ENCODE measurements at regions not wholly inside any gene's neighbourhood (a gene's known extent, or its start where the extent isn't known, plus 50 kb on each side); places are given as distances from the start of the nearest gene placed in this dataset.

DNA sequence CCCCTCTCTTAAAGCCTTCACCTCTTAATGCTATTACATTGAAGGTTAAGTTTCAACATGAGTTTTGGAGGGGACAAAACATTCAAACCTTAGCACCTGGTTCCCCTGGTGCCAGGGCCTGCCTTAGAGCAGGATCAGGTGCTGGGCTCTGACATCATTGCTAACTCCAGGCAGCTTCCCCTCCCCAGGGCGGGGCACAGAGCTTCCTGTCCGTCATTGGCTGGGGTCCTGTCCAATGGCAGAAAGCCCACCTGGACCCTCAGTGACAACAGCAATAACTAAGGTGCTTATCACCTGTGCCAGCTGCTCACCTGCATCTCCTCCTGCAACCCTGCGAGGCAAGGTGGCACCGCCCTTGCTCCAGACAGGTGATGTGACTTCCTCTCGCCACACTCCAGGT lies 177.4 kb downstream of the NSG2 start:
- ChIA-PET POLR2A (no interaction called here), CTCF (no interaction called here)
- Mint-ChIP-seq H3K36me3 (ENCODE audit: low read depth) (no peaks in the 10 kb centered on the region), H3K4me3 (no peak overlapping the region), H3K27ac (no peak overlapping the region), H3K27me3 (ENCODE audit: low read depth) (no peaks in the 10 kb centered on the region), H3K9me3 (ENCODE audit: insufficient read depth) (no peaks in the 10 kb centered on the region), H3K4me1 (ENCODE audit: low read depth) (no peaks in the 10 kb centered on the region)
- DNase-seq, result no peak
- no peak for ATAC-seq

DNA sequence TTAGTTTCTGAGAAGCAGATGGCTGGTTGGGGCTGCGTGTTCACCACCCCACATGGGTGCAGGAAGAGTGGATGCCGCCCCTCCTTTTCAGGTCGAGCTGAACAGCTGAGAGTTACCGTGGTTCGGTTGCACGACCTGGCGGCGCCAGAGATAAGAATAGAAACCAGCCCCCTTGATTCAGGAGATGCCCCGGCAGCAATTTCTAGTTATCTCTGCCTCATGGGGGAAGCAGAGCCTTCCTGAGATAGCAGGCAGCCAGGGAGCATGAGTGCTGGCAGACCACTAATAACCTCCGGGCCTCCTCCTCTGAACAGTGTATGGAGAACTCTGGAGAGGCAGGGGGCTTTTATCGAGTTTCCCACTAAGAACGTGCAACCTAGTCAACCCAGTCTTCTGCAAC lies 177.8 kb downstream of the NSG2 start:
- ChIA-PET CTCF (no interaction called here), POLR2A (no interaction called here)
- Mint-ChIP-seq H3K36me3 (ENCODE audit: low read depth) (no peaks in the 10 kb centered on the region), H3K27ac (no peak overlapping the region), H3K27me3 (ENCODE audit: low read depth) (no peaks in the 10 kb centered on the region), H3K4me1 (ENCODE audit: low read depth) (no peaks in the 10 kb centered on the region), H3K9me3 (ENCODE audit: insufficient read depth) (no peaks in the 10 kb centered on the region), H3K4me3 (no peak overlapping the region)
- DNase-seq (no peak), ATAC-seq (no peak)

DNA sequence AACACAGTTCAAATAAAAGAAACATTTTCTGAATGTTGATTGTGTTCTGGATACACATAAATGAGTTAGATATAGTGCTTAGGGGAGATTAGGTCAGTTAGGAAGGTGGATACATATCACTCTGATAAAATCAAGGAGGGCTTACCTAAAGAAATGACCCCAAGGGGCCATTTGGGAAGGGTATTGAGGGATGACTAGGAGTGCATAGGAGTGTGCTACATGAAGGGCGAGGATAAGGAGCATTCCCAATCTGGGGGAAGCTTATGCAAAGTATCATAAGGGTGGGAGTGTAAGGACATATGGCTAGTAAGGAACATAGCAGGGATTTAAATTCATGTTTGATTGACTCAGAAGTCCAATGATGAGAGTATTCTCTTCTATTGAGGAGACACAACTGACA lies 183.6 kb downstream of the NSG2 start:
- no peak overlapping the region for H3K27ac Mint-ChIP-seq
- ChIA-PET CTCF (no interaction called here), POLR2A (no interaction called here)

DNA sequence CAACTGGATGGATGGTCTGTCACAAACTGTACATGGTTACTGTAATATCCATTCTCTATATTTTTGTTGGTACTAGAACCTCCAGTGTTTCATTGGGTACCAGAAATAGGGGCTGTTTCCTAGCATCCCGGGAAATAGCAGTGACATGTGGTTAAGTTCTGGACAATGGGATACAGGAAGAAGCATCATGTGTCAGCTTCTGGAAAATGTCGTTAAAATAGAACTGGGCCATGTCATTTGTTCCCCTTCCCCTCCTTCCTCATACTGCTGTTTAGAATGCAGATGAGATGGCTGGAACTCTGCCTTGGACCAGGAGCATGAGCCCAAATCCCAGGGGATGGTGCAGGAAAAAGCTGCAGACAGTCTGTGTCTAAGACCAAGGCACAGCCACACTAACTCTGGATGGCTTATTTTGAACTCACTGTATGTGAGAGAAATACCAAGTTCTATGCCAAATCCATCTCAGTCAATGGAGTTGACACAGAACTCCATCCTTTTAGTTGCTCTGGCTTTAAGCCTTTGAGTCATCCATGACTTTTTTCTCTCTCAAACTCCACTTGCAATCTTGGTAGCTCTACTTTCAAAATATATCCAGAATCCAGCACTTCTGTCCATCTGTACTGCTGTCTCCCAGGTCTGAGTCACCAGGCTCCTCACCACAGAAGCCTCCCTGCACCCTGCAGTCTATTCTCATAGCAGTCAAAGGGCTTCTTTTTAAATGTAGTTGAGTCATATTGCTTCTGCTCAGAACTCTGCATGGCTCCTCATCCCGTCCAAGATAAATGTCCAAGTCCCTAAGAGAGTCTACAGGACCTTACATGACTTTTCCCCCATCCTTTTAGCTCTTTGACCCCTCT lies 184.2 kb downstream of the NSG2 start:
- H3K4me1 Mint-ChIP-seq (ENCODE audit: low read depth), result no peaks in the 10 kb centered on the region
- H3K4me3 Mint-ChIP-seq, result no peak overlapping the region
- no peaks in the 10 kb centered on the region for H3K27me3 Mint-ChIP-seq (ENCODE audit: low read depth)
- no peaks in the 10 kb centered on the region for H3K36me3 Mint-ChIP-seq (ENCODE audit: low read depth)
- ATAC-seq (no peak), DNase-seq (no peak)
- no peak overlapping the region for H3K27ac Mint-ChIP-seq
- CTCF ChIA-PET, result no interaction called here
- no peaks in the 10 kb centered on the region for H3K9me3 Mint-ChIP-seq (ENCODE audit: insufficient read depth)
- POLR2A ChIA-PET, result no interaction called here

More for the DNA sequence above, 183.6 kb downstream of the NSG2 start:
- H3K4me1 Mint-ChIP-seq (ENCODE audit: low read depth), result no peaks in the 10 kb centered on the region
- DNase-seq (no peak), ATAC-seq (no peak)
- no peaks in the 10 kb centered on the region for H3K9me3 Mint-ChIP-seq (ENCODE audit: insufficient read depth)
- no peaks in the 10 kb centered on the region for H3K27me3 Mint-ChIP-seq (ENCODE audit: low read depth)
- H3K36me3 Mint-ChIP-seq (ENCODE audit: low read depth), result no peaks in the 10 kb centered on the region
- H3K4me3 Mint-ChIP-seq, result no peak overlapping the region

DNA sequence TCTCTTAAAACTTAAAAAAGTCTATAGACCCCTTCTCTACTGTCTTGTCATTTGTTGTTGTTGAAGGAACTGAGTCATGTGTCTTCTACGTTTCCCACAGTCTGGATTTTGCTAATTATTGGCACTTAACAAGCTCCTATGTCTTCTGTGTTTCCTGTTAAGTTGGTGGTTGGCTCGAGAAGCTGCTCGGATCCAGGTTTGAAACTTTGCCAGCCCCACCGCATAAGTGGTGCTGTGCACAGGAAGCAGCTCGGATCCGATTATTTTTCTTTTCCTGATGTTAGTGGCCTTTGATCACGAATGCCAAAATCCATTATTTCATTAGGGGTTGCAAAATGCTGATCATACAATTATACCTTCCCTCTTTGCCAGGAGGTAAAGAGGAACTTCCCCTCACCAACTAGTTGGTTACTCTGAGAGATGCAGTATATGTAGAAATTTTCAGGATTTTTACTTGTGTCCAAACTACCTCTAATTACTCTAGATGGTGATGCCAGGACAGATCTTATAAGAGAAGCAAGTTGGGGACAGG lies 186.5 kb downstream of the NSG2 start:
- no peak overlapping the region for H3K4me3 Mint-ChIP-seq
- ATAC-seq (no peak), DNase-seq (no peak)
- ChIA-PET POLR2A (no interaction called here), CTCF (no interaction called here)
- H3K27me3 Mint-ChIP-seq (ENCODE audit: low read depth), result no peaks in the 10 kb centered on the region
- H3K4me1 Mint-ChIP-seq (ENCODE audit: low read depth), result no peaks in the 10 kb centered on the region
- no peak overlapping the region for H3K27ac Mint-ChIP-seq
- no peaks in the 10 kb centered on the region for H3K36me3 Mint-ChIP-seq (ENCODE audit: low read depth)
- H3K9me3 Mint-ChIP-seq (ENCODE audit: insufficient read depth), result no peaks in the 10 kb centered on the region

DNA sequence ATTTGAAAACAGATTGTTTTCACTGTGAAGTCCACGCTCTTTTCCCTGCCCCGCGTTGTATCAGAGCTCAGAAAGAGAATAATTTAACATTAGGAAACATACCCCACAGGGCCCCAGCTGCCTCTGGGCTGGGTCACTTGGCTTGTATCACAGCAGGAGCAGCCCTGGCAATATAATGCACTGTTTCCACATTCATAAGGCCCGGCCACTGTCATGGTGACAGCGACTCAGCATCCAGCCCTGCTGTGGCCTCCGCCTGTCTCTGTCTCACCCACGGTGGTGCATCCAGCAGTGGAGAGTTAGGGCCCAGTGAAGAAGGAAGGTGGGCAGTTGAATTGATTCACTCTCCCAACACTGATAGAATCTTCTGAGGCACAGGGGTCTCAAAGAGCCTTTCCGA lies 188.9 kb downstream of the NSG2 start:
- Mint-ChIP-seq H3K9me3 (ENCODE audit: insufficient read depth) (no peaks in the 10 kb centered on the region), H3K27ac (no peak overlapping the region), H3K4me1 (ENCODE audit: low read depth) (no peaks in the 10 kb centered on the region), H3K4me3 (no peak overlapping the region), H3K36me3 (ENCODE audit: low read depth) (no peaks in the 10 kb centered on the region), H3K27me3 (ENCODE audit: low read depth) (no peaks in the 10 kb centered on the region)
- CTCF ChIA-PET, result no interaction called here
- ATAC-seq, result no peak
- DNase-seq, result no peak
- POLR2A ChIA-PET, result no interaction called here

DNA sequence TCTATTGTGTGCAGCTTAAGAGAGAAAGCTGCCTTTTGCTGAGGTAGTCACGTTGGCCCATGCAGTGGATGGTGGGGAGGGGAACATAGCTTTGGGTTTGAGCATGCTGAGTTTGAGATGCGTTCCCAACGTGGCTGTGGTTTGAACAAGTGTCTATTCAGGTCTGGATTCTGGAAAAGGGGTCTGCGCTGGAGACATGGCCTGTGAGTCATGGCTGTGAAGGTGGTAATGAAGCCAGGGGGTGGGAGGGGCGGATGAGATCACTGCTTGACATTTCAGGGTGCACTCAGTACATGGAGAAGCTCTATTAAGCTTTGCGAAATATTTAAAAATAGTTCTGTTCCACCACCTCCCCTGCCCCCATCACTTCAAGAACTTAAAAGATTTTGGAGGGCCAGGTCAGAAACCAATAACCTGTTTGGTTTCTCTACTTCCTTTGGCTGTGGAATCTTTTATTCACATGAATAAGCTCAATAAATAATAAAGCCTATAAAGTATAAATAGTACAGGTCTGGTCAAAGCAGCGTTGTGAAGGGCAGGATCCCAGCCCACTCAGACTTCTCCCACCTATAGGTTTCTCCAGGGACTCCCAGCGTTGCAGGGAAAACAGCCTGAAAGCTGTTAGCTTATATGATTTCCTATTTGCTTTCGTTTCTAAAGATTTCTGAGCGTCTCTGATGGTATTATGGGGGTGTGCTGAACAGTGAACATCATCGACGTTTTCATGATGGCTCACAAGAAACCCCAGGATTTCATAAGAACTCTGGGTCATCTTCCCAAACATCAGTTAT lies 189.9 kb downstream of the NSG2 start:
- Mint-ChIP-seq H3K9me3 (ENCODE audit: insufficient read depth) (no peaks in the 10 kb centered on the region), H3K4me1 (ENCODE audit: low read depth) (no peaks in the 10 kb centered on the region), H3K4me3 (no peak overlapping the region), H3K27ac (no peak overlapping the region), H3K27me3 (ENCODE audit: low read depth) (no peaks in the 10 kb centered on the region), H3K36me3 (ENCODE audit: low read depth) (no peaks in the 10 kb centered on the region)
- ChIA-PET CTCF (no interaction called here), POLR2A (no interaction called here)
- DNase-seq (no peak), ATAC-seq (no peak)

DNA sequence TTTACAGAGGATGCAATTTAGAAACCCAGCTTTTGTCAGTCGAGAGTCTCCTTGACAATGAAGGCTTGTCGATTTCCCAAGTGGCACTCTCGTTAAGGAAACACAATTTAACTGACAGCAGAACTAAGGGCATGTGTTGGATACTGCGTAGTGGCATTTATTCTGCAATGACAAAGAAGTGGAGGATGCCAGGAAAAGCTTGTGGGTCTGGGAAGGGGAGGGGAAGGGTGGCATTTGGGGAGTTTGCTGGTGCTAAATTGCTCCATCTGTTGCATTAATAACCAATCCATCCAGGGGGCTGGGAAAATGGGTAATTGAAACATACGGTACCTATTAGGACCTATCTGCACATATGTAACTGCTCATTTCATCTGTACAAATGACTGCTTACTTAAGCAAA lies 190.6 kb downstream of the NSG2 start:
- ChIA-PET POLR2A (no interaction called here), CTCF (no interaction called here)
- H3K27ac Mint-ChIP-seq, result no peak overlapping the region
- H3K9me3 Mint-ChIP-seq (ENCODE audit: insufficient read depth), result no peaks in the 10 kb centered on the region
- no peaks in the 10 kb centered on the region for H3K4me1 Mint-ChIP-seq (ENCODE audit: low read depth)
- DNase-seq (no peak), ATAC-seq (no peak)
- H3K27me3 Mint-ChIP-seq (ENCODE audit: low read depth), result no peaks in the 10 kb centered on the region
- no peak overlapping the region for H3K4me3 Mint-ChIP-seq
- H3K36me3 Mint-ChIP-seq (ENCODE audit: low read depth), result no peaks in the 10 kb centered on the region

DNA sequence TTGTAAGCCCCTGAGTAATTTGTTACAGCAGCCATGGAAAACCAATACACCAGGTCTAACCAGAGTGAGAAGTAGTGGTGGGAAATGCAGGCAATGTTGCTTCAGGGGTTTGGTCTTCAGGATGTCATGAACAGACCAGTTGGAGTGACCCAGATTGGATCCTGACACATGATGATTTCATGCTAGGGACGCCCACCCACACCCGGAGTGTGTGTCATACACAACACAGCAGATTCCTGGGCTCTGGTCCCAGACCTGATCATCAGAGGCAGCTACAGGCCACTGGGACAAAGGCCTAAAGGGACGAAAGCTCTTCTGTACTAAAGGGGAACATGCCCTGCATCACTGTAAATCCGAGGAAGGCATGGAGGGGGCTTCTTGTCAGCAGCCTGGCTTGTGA lies 194.2 kb downstream of the NSG2 start:
- no peaks in the 10 kb centered on the region for H3K36me3 Mint-ChIP-seq (ENCODE audit: low read depth)
- POLR2A ChIA-PET, result no interaction called here
- H3K27me3 Mint-ChIP-seq (ENCODE audit: low read depth), result no peaks in the 10 kb centered on the region
- CTCF ChIA-PET, result no interaction called here
- no peaks in the 10 kb centered on the region for H3K4me1 Mint-ChIP-seq (ENCODE audit: low read depth)
- no peak overlapping the region for H3K4me3 Mint-ChIP-seq
- H3K27ac Mint-ChIP-seq, result no peak overlapping the region
- H3K9me3 Mint-ChIP-seq (ENCODE audit: insufficient read depth), result no peaks in the 10 kb centered on the region
- ATAC-seq, result no peak
- no peak for DNase-seq

DNA sequence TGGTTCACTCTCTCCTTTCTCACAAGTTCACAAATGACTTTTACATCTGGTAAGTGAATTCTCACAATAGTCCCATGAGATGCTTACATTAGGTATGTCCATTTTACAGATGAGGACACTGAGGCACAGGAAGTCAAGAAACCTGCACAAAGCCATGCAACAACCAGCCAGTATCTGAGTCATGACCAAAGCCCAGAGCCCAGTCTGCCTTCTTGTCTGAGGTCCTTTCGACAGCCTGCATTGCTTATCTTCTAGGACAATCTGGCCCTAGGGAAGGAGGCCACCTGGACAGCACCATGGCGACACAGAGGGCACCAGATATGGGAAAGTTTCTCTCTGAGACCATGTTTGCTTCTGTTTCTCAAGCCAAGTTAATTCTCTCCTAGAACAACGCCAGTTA lies 197.1 kb downstream of the NSG2 start:
- no peaks in the 10 kb centered on the region for H3K9me3 Mint-ChIP-seq (ENCODE audit: insufficient read depth)
- no peak for DNase-seq
- no peaks in the 10 kb centered on the region for H3K36me3 Mint-ChIP-seq (ENCODE audit: low read depth)
- H3K4me3 Mint-ChIP-seq, result no peak overlapping the region
- no peak overlapping the region for H3K27ac Mint-ChIP-seq
- ATAC-seq, result no peak
- H3K4me1 Mint-ChIP-seq (ENCODE audit: low read depth), result no peaks in the 10 kb centered on the region
- ChIA-PET POLR2A (no interaction called here), CTCF (no interaction called here)
- no peaks in the 10 kb centered on the region for H3K27me3 Mint-ChIP-seq (ENCODE audit: low read depth)

DNA sequence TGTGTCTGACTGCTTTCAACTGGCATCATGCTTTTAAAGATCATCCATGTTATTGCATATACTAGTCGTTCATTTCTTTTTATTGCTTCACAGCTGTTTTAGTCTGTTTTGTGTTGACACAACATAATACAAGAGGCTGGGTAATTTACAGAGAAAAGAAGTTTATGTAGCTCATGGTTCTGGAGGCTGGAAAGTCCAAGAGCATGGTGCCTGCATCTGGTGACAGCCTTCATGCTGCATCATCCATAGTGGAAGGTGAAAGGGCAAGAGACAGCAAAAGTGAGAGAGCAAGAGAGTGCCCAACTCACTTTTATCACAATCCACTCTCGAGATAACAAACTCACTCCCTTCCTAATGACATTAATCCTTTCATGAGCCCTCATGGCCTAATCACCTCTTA lies 198.4 kb downstream of the NSG2 start:
- POLR2A ChIA-PET, result no interaction called here
- Mint-ChIP-seq H3K4me3 (no peak overlapping the region), H3K9me3 (ENCODE audit: insufficient read depth) (no peaks in the 10 kb centered on the region), H3K36me3 (ENCODE audit: low read depth) (no peaks in the 10 kb centered on the region), H3K4me1 (ENCODE audit: low read depth) (no peaks in the 10 kb centered on the region), H3K27me3 (ENCODE audit: low read depth) (no peaks in the 10 kb centered on the region), H3K27ac (no peak overlapping the region)
- CTCF ChIA-PET, result no interaction called here
- ATAC-seq (no peak), DNase-seq (no peak)

DNA sequence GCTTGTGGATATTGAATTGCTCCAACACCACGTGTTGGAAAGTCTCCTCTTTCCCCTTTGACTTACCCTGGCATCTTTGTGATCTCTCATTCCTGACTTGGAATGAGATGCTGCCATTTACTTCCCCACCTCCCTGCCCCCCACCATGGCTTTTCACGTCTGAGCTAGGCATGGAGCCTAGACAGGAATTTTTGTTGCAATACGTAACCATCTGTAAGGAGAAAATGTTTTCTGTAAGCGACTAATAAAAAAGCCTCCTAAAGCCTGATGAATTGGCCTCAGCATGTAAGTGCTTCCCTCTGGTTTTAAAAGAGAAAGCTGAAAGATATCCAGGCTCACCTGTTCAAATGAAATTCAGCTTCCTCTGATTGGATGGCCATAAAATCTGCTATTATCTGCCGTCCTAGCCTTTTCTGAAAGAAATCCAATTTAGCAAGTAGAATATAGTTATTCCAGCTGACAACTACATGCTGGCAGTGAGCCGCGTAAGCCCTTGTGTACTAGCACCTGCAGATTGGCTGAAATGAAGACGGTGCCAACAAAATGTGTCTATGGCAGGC lies 200.1 kb downstream of the NSG2 start:
- no peak for DNase-seq
- no peaks in the 10 kb centered on the region for H3K4me1 Mint-ChIP-seq (ENCODE audit: low read depth)
- H3K27me3 Mint-ChIP-seq (ENCODE audit: low read depth), result no peaks in the 10 kb centered on the region
- POLR2A ChIA-PET, result no interaction called here
- CTCF ChIA-PET, result no interaction called here
- H3K9me3 Mint-ChIP-seq (ENCODE audit: insufficient read depth), result no peaks in the 10 kb centered on the region
- no peak for ATAC-seq
- no peak overlapping the region for H3K4me3 Mint-ChIP-seq
- H3K36me3 Mint-ChIP-seq (ENCODE audit: low read depth), result no peaks in the 10 kb centered on the region
- no peak overlapping the region for H3K27ac Mint-ChIP-seq

Data from activated CD8-positive, alpha-beta T cell treated with anti-CD3 and anti-CD28 coated beads, Interleukin-2, amount 10 ng/mL, durations not matched to agents 7 days and 5 days (primary cell).